ENCODE measurements at regions not wholly inside any gene's neighbourhood (a gene's known extent, or its start where the extent isn't known, plus 50 kb on each side); places are given as distances from the start of the nearest gene placed in this dataset.

DNA sequence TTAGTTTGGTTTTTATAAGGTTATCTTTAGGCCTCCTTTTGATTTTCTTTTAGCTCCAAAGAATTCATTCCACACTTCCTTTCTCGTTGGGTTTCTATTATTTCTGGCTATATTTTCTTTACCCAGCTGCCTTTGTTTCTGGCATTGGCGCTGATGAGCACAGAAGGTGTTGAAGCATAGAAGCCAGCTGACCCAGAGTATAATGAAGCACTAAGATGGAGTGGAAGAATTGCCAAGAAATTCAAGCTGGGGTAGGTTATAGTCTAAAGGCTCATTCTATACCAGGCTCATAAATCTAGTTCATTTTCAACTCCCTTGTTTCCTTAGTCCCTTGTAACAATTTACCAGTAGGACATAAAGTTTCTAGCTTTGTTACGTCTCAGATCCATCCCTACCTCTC lies 169.5 kb downstream of the HRH4 start:
- TF ChIP-seq, protein P1, sequence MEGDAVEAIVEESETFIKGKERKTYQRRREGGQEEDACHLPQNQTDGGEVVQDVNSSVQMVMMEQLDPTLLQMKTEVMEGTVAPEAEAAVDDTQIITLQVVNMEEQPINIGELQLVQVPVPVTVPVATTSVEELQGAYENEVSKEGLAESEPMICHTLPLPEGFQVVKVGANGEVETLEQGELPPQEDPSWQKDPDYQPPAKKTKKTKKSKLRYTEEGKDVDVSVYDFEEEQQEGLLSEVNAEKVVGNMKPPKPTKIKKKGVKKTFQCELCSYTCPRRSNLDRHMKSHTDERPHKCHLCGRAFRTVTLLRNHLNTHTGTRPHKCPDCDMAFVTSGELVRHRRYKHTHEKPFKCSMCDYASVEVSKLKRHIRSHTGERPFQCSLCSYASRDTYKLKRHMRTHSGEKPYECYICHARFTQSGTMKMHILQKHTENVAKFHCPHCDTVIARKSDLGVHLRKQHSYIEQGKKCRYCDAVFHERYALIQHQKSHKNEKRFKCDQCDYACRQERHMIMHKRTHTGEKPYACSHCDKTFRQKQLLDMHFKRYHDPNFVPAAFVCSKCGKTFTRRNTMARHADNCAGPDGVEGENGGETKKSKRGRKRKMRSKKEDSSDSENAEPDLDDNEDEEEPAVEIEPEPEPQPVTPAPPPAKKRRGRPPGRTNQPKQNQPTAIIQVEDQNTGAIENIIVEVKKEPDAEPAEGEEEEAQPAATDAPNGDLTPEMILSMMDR (IDR thresholded peaks at IDR 0.05): no peak
- no peak for TF ChIP-seq EZH2 (IDR thresholded peaks at IDR 0.05; ENCODE audit: borderline replicate concordance, insufficient read depth, low read depth, low read length, poor library complexity, severe bottlenecking)

Measured in B cell (primary cell).